Body of pancreas (tissue), 4 donors: ENCODE measurements at regions not wholly inside any gene's neighbourhood (a gene's known extent, or its start where the extent isn't known, plus 50 kb on each side); places are given as distances from the start of the nearest gene placed in this dataset.
A peak's percentile ranks its signal among the peaks of the same experiment; 100 is the strongest.
"Not testable (repeated sequence)": the region's sequence is repeated elsewhere in the genome, so short reads cannot be mapped to it uniquely, and the experiment has no call there.

Experiments
- ATAC-seq: fragments of 150-250 bp; one replicate; pipeline ENCODE4 v1.9.1; 2016
- DNase-seq, 4 donors: peaks; one replicate each; pipeline ENCODE4 v3.0.0-alpha.2; 2019
- H3K27ac ChIP-seq, 4 donors: fragments of 200-600 bp; sonication (generic); 1 replicate in 3 of 4; 2 replicates in 1 of 4; pipeline versions ENCODE4 v1.5.1 to v1.6.1; 2016 to 2019; ENCODE audit warnings: mild to moderate bottlenecking in 1 of 4, mixed read lengths in 1 of 4, moderate library complexity in 1 of 4
- H3K27me3 ChIP-seq, 2 donors: fragments of 200-600 bp; sonication (generic); one replicate each; pipeline ENCODE4 v1.6.0; 2016; ENCODE audit warnings: mild to moderate bottlenecking in 1 of 2
- H3K36me3 ChIP-seq, 2 donors: fragments of 200-600 bp; sonication (generic); replicated peaks in 1 of 2; 2 replicates each; pipeline ENCODE4 v1.5.1; 2016; ENCODE audit warnings: low read depth in 2 of 2; ENCODE audit not compliant: insufficient read depth in 1 of 2
- H3K4me1 ChIP-seq: fragments of 200-600 bp; sonication (generic); one replicate; pipeline ENCODE4 v1.6.0; 2016
- H3K4me3 ChIP-seq, 2 donors: fragments of 200-600 bp; sonication (generic); 1 replicate in 1 of 2; 2 replicates in 1 of 2; pipeline ENCODE4 v1.5.1; 2016 to 2019
- H3K9me3 ChIP-seq, 3 donors: fragments of 200-600 bp; sonication (generic); 1 replicate in 2 of 3; 2 replicates in 1 of 3; pipeline ENCODE4 v1.5.1; 2016
- POLR2A ChIP-seq, 3 donors: fragments of 450-650 bp; IDR thresholded peaks; one replicate each; pipeline ENCODE4 v1.6.1; 2016; ENCODE audit warnings: antibody characterized with exemption in 3 of 3, mild to moderate bottlenecking in 2 of 3
- WGBS, 2 donors: methylation state at CpG; one replicate each; pipeline ENCODE4 v1.1.5; 2017; 5-methylcytosine and 5-hydroxymethylcytosine counted together
- intact Hi-C: fragments of 100-400 bp; cut with DNase I; formaldehyde crosslinking; loops from one replicate; pipeline ENCODE4 v1.15.1; 2023
- TF ChIP-seq, protein P1 (sequence below), 7 experiments: fragments of 450-650 bp in 4 of 7; fragments of 200-600 bp in 3 of 7; sonication (generic) in 3 of 7; IDR thresholded peaks; one replicate each; pipeline ENCODE4 v1.5.1; 2016 to 2019; ENCODE audit warnings: antibody characterized with exemption in 7 of 7

DNA sequence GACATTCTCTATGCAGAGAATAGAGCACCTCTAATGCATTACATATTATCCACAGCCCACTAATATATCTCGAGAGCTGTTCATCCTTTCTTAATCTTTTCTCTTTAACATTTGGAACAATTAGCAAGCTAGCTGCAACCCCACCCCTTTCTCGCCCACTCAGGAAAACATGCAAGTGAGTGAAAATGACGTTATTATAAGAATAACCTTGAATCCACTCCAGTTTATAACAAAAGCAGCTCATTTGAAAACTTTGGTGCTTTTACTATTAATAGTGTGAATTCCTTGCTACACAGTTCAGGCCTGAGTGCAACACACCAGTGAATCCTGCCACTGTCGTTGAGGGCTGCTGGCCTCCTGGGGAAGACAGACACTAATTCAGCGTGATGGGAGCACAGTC, 63.3 kb upstream of the BMAL1 start:
- Histone ChIP-seq H3K27me3 (no peaks in the 10 kb centered on the region), H3K9me3 (no peaks in the 10 kb centered on the region), H3K4me1 (no peaks in the 10 kb centered on the region), H3K27ac (no peak overlapping the region), H3K36me3 (no peaks in the 10 kb centered on the region), H3K4me3 (no peak overlapping the region)
- intact Hi-C loops, result loop anchor here (5.0 kb wide), 1 partner anchor 133 kb away; no protein-coding TSS in a partner anchor
- no peak for TF ChIP-seq POLR2A (IDR thresholded peaks at IDR 0.05)
- TF ChIP-seq, protein P1, sequence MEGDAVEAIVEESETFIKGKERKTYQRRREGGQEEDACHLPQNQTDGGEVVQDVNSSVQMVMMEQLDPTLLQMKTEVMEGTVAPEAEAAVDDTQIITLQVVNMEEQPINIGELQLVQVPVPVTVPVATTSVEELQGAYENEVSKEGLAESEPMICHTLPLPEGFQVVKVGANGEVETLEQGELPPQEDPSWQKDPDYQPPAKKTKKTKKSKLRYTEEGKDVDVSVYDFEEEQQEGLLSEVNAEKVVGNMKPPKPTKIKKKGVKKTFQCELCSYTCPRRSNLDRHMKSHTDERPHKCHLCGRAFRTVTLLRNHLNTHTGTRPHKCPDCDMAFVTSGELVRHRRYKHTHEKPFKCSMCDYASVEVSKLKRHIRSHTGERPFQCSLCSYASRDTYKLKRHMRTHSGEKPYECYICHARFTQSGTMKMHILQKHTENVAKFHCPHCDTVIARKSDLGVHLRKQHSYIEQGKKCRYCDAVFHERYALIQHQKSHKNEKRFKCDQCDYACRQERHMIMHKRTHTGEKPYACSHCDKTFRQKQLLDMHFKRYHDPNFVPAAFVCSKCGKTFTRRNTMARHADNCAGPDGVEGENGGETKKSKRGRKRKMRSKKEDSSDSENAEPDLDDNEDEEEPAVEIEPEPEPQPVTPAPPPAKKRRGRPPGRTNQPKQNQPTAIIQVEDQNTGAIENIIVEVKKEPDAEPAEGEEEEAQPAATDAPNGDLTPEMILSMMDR (IDR thresholded peaks at IDR 0.05), result no peak
- DNase-seq (no peak), ATAC-seq (no peak)
- WGBS, 2 donors, result 33 to 42% methylated on average over 3 to 5 of the region's 5 CpGs

DNA sequence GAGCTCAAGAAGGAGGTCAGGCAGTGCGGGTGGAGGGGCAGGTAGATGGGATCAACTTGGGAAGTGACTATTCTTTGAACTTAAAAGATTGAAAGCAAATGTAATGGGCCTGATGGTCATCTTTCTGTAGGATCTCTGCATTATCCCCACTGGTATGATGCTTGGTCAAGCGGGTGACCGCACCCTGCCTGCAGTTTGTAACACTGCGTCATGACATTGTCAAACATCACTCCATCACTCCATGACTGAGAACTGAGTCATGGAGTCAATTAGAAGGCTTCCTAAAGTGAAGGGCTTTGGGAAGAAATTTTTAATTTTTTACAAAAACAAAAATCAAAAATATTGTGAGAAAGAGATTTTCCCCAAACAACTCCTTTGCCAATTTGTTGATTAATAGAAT, 62.4 kb upstream of the BMAL1 start:
- DNase-seq (no peak), ATAC-seq (no peak)
- Histone ChIP-seq H3K27ac (no peak overlapping the region), H3K4me1 (no peaks in the 10 kb centered on the region), H3K4me3 (no peak overlapping the region), H3K9me3 (no peaks in the 10 kb centered on the region), H3K36me3 (no peaks in the 10 kb centered on the region), H3K27me3 (no peaks in the 10 kb centered on the region)
- WGBS, 2 donors, result 89 to 92% methylated on average over 4 of the region's 4 CpGs
- TF ChIP-seq POLR2A (IDR thresholded peaks at IDR 0.05), result no peak
- TF ChIP-seq, protein P1 (IDR thresholded peaks at IDR 0.05), result no peak
- intact Hi-C loops, result no loop called here

DNA sequence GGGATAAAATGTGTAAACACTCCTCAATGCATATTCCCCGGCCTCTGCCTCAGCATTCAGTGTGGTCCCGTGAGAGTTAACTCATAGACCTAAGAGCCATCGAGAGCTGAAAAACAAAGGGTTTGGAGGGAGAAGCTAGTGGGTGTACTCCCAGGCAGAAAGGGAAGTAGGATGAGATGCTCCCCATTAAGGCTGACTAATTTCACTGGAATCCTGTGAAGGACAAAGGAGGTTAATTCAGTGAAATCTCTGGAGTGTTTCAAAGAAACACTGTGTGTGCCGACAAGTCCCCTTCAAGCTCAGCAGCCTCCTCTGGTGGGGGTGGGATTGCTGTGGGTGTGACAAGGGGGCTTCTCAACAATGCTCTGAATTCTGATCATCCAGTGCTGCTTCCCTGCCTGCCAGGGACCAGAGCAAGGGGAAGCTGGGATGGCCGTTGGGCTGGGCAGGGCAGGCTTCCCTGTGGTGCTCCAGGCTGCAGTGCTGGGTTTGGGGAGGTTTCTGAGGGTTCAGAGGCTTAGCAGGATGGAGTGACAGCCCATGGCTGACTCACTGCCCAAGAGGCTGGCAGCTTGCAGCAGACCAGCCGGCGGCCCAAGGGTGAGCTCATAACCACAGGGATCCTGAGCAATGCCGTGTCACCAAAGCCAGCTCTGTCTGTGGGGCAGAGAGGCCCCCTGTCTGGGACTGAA, 61.4 kb upstream of the BMAL1 start:
- ATAC-seq, result no peak
- TF ChIP-seq, protein P1 (IDR thresholded peaks at IDR 0.05), result no peak
- no peak for TF ChIP-seq POLR2A (IDR thresholded peaks at IDR 0.05)
- no peak overlapping the region for H3K4me3 ChIP-seq
- intact Hi-C loops, result no loop called here
- no peaks in the 10 kb centered on the region for H3K4me1 ChIP-seq
- no peaks in the 10 kb centered on the region for H3K27me3 ChIP-seq
- peak in 1 of 4 donors; percentile 10 for DNase-seq
- no peak overlapping the region for H3K27ac ChIP-seq
- no peaks in the 10 kb centered on the region for H3K36me3 ChIP-seq
- 78 to 87% methylated on average over 4 to 8 of the region's 8 CpGs for WGBS, 2 donors
- H3K9me3 ChIP-seq, result no peaks in the 10 kb centered on the region

GRCh38 chr11:13216711-13217075, 60.9 kb upstream of the BMAL1 start:
- H3K27me3 ChIP-seq, result no peaks in the 10 kb centered on the region
- H3K36me3 ChIP-seq, result no peaks in the 10 kb centered on the region
- H3K27ac ChIP-seq, result no peak overlapping the region
- no peaks in the 10 kb centered on the region for H3K9me3 ChIP-seq
- DNase-seq, result no peak
- no peak for ATAC-seq
- TF ChIP-seq, protein P1 (IDR thresholded peaks at IDR 0.05), result no peak
- TF ChIP-seq POLR2A (IDR thresholded peaks at IDR 0.05), result no peak
- intact Hi-C loops, result no loop called here
- no peaks in the 10 kb centered on the region for H3K4me1 ChIP-seq
- 77 to 84% methylated on average over 3 of the region's 3 CpGs for WGBS, 2 donors
- no peak overlapping the region for H3K4me3 ChIP-seq

- H3K4me3 ChIP-seq, ATAC-seq, DNase-seq, H3K9me3 ChIP-seq, H3K27ac ChIP-seq, H3K4me1 ChIP-seq, H3K36me3 ChIP-seq, H3K27me3 ChIP-seq, intact Hi-C loops: not testable (repeated sequence)
- 95 to 97% methylated on average over 1 of the region's 1 CpG for WGBS, 2 donors
Measured at GRCh38 chr11:13218685-13219084, 58.9 kb upstream of the BMAL1 start.
